ENCODE measurements at regions not wholly inside any gene's neighbourhood (a gene's known extent, or its start where the extent isn't known, plus 50 kb on each side); places are given as distances from the start of the nearest gene placed in this dataset.

- no peak for DNase-seq (ENCODE audit: low read depth, low spot score)
- no peak for TF ChIP-seq POLR2AphosphoS5 (IDR thresholded peaks at IDR 0.05; ENCODE audit: borderline replicate concordance, low read depth, low read length)
- no peak for TF ChIP-seq FOXP2 (optimal IDR thresholded peaks at IDR 0.05; ENCODE audit: control extremely low read depth, extremely low read length, insufficient read depth)
- TF ChIP-seq EZH2 (IDR thresholded peaks at IDR 0.05): no peak
Measured at GRCh38 chr3:181839039-181839915, 127.6 kb downstream of the SOX2 start.

GRCh38 chr3:181839916-181840297, 128.2 kb downstream of the SOX2 start:
- DNase-seq (ENCODE audit: low read depth, low spot score): no peak
- no peaks in the 10 kb centered on the region for H3K9me3 ChIP-seq (ENCODE audit: low read depth, low read length)
- TF ChIP-seq EZH2 (IDR thresholded peaks at IDR 0.05) (no peak), FOXP2 (optimal IDR thresholded peaks at IDR 0.05; ENCODE audit: control extremely low read depth, extremely low read length, insufficient read depth) (no peak), POLR2AphosphoS5 (IDR thresholded peaks at IDR 0.05; ENCODE audit: borderline replicate concordance, low read depth, low read length) (no peak)
- H3K4me3 ChIP-seq: no peak overlapping the region
- H3K36me3 ChIP-seq (ENCODE audit: insufficient read depth, low read length): no peaks in the 10 kb centered on the region
- no peak overlapping the region for H3K9ac ChIP-seq (ENCODE audit: insufficient read length)
- no peak overlapping the region for H3K27ac ChIP-seq

More at GRCh38 chr3:181839039-181839915, 127.6 kb downstream of the SOX2 start:
- Histone ChIP-seq H3K9me3 (ENCODE audit: low read depth, low read length) (no peaks in the 10 kb centered on the region), H3K27ac (no peak overlapping the region), H3K4me3 (no peak overlapping the region), H3K9ac (ENCODE audit: insufficient read length) (no peak overlapping the region), H3K36me3 (ENCODE audit: insufficient read depth, low read length) (no peaks in the 10 kb centered on the region)

GRCh38 chr3:181844211-181844610, 132.5 kb downstream of the SOX2 start:
- DNase-seq (ENCODE audit: low read depth, low spot score): no peak
- Histone ChIP-seq H3K4me3 (no peak overlapping the region), H3K36me3 (ENCODE audit: insufficient read depth, low read length) (no peaks in the 10 kb centered on the region), H3K27ac (no peak overlapping the region), H3K9me3 (ENCODE audit: low read depth, low read length) (no peaks in the 10 kb centered on the region), H3K9ac (ENCODE audit: insufficient read length) (no peak overlapping the region)
- TF ChIP-seq EZH2 (IDR thresholded peaks at IDR 0.05) (no peak), FOXP2 (optimal IDR thresholded peaks at IDR 0.05; ENCODE audit: control extremely low read depth, extremely low read length, insufficient read depth) (no peak), POLR2AphosphoS5 (IDR thresholded peaks at IDR 0.05; ENCODE audit: borderline replicate concordance, low read depth, low read length) (no peak)

- H3K9me3 ChIP-seq (ENCODE audit: low read depth, low read length): no peaks in the 10 kb centered on the region
- no peak for DNase-seq (ENCODE audit: low read depth, low spot score)
- H3K9ac ChIP-seq (ENCODE audit: insufficient read length): no peak overlapping the region
- H3K36me3 ChIP-seq (ENCODE audit: insufficient read depth, low read length): no peaks in the 10 kb centered on the region
- no peak overlapping the region for H3K4me3 ChIP-seq
- TF ChIP-seq FOXP2 (optimal IDR thresholded peaks at IDR 0.05; ENCODE audit: control extremely low read depth, extremely low read length, insufficient read depth) (no peak), EZH2 (IDR thresholded peaks at IDR 0.05) (no peak), POLR2AphosphoS5 (IDR thresholded peaks at IDR 0.05; ENCODE audit: borderline replicate concordance, low read depth, low read length) (no peak)
- H3K27ac ChIP-seq: no peak overlapping the region
Measured at GRCh38 chr3:181847276-181847675, 135.6 kb downstream of the SOX2 start.

- H3K9me3 ChIP-seq (ENCODE audit: low read depth, low read length): no peaks in the 10 kb centered on the region
- H3K27ac ChIP-seq: no peak overlapping the region
- H3K4me3 ChIP-seq: no peak overlapping the region
- H3K36me3 ChIP-seq (ENCODE audit: insufficient read depth, low read length): no peaks in the 10 kb centered on the region
- H3K9ac ChIP-seq (ENCODE audit: insufficient read length): no peak overlapping the region
- no peak for DNase-seq (ENCODE audit: low read depth, low spot score)
- no peak for TF ChIP-seq FOXP2 (optimal IDR thresholded peaks at IDR 0.05; ENCODE audit: control extremely low read depth, extremely low read length, insufficient read depth)
Measured at GRCh38 chr3:181851063-181851462, 139.3 kb downstream of the SOX2 start.

GRCh38 chr3:181855825-181856224, 144.1 kb downstream of the SOX2 start:
- H3K9me3 ChIP-seq (ENCODE audit: low read depth, low read length): no peaks in the 10 kb centered on the region
- H3K27ac ChIP-seq: no peak overlapping the region
- DNase-seq (ENCODE audit: low read depth, low spot score): no peak
- H3K36me3 ChIP-seq (ENCODE audit: insufficient read depth, low read length): no peaks in the 10 kb centered on the region
- no peak overlapping the region for H3K4me3 ChIP-seq
- TF ChIP-seq FOXP2 (optimal IDR thresholded peaks at IDR 0.05; ENCODE audit: control extremely low read depth, extremely low read length, insufficient read depth): no peak
- TF ChIP-seq POLR2AphosphoS5 (IDR thresholded peaks at IDR 0.05; ENCODE audit: borderline replicate concordance, low read depth, low read length): no peak
- TF ChIP-seq EZH2 (IDR thresholded peaks at IDR 0.05): no peak
- no peak overlapping the region for H3K9ac ChIP-seq (ENCODE audit: insufficient read length)

- DNase-seq (ENCODE audit: low read depth, low spot score): no peak
Measured at GRCh38 chr3:181859518-181859917, 147.8 kb downstream of the SOX2 start.

GRCh38 chr3:181860235-181860634, 148.5 kb downstream of the SOX2 start:
- TF ChIP-seq POLR2AphosphoS5 (IDR thresholded peaks at IDR 0.05; ENCODE audit: borderline replicate concordance, low read depth, low read length) (no peak), EZH2 (IDR thresholded peaks at IDR 0.05) (no peak), FOXP2 (optimal IDR thresholded peaks at IDR 0.05; ENCODE audit: control extremely low read depth, extremely low read length, insufficient read depth) (no peak)
- Histone ChIP-seq H3K36me3 (ENCODE audit: insufficient read depth, low read length) (no peaks in the 10 kb centered on the region), H3K9me3 (ENCODE audit: low read depth, low read length) (no peaks in the 10 kb centered on the region), H3K4me3 (no peak overlapping the region), H3K27ac (no peak overlapping the region), H3K9ac (ENCODE audit: insufficient read length) (no peak overlapping the region)
- no peak for DNase-seq (ENCODE audit: low read depth, low spot score)

More at GRCh38 chr3:181859518-181859917, 147.8 kb downstream of the SOX2 start:
- Histone ChIP-seq H3K27ac (no peak overlapping the region), H3K4me3 (no peak overlapping the region), H3K9me3 (ENCODE audit: low read depth, low read length) (no peaks in the 10 kb centered on the region), H3K36me3 (ENCODE audit: insufficient read depth, low read length) (no peaks in the 10 kb centered on the region), H3K9ac (ENCODE audit: insufficient read length) (no peak overlapping the region)
- TF ChIP-seq POLR2AphosphoS5 (IDR thresholded peaks at IDR 0.05; ENCODE audit: borderline replicate concordance, low read depth, low read length) (no peak), EZH2 (IDR thresholded peaks at IDR 0.05) (no peak), FOXP2 (optimal IDR thresholded peaks at IDR 0.05; ENCODE audit: control extremely low read depth, extremely low read length, insufficient read depth) (no peak)
